ENCODE measurements at regions not wholly inside any gene's neighbourhood (a gene's known extent, or its start where the extent isn't known, plus 50 kb on each side); places are given as distances from the start of the nearest gene placed in this dataset.

DNA sequence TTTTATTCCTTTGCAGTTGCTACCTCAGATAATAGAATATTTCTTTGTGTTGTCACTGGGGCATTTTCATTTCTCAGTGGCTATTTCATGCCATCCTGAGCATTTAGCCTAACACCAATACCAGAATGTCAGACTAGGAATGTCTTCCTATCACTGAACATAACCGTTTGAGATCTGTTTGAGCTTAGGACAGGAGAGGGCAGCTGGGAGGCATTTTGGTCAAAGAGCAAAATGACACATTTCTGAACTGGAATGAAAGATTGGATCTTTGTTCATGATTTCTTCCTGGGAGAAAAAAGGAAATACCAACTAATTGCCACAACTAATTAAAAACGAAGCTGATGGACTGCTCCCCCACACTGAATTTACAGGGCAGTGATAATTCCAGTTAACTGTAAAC is 921.3 kb upstream of the NR2F2 start:
- in situ Hi-C loops (cut with HindIII; ENCODE audit: low sequenced_read_pairs): no loop called here

GRCh38 chr15:95409626-95410310 is 920.7 kb upstream of the NR2F2 start:
- in situ Hi-C loops (cut with HindIII; ENCODE audit: low sequenced_read_pairs): no loop called here

DNA sequence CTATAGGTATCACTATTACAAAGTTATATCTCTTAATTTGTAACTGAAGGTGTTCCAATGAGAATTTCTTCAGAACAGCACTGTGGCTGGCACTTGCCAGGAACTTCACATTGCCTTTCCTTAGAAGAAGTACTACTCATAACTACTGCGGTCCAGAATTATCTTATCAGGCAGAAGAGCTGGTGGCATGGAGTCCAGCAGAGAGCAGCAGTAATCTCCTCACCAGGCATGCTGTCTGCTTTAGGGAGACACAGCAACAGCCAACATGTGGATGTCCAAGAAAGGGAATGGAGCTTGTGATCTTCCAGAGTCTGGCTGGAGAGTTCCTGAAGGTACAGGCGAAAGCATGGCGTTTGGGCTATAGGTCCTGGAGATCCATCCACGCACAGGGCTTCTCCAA is 919.7 kb upstream of the NR2F2 start:
- in situ Hi-C loops (cut with HindIII; ENCODE audit: low sequenced_read_pairs): no loop called here

GRCh38 chr15:95416576-95416975 is 913.9 kb upstream of the NR2F2 start:
- in situ Hi-C loops (cut with HindIII; ENCODE audit: low sequenced_read_pairs): no loop called here

DNA sequence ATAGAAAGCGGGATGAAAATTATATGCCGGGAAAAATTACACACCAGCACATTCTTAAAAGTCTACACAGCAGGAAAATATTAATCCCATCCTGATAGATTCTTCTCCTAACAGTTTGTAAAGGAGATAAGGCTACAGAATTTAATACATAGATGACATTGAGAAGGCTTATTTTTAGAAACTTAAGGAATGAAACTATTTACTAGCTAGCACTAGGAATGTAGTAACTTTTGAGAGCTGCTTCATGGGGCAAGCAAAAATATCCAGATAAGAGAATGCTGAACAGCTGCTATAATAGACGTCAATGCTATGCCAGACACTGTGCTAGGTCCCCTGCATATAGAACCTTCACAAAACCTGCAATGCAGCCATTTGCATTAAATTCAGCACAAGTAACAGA is 912.7 kb upstream of the NR2F2 start:
- in situ Hi-C loops (cut with HindIII; ENCODE audit: low sequenced_read_pairs): no loop called here

DNA sequence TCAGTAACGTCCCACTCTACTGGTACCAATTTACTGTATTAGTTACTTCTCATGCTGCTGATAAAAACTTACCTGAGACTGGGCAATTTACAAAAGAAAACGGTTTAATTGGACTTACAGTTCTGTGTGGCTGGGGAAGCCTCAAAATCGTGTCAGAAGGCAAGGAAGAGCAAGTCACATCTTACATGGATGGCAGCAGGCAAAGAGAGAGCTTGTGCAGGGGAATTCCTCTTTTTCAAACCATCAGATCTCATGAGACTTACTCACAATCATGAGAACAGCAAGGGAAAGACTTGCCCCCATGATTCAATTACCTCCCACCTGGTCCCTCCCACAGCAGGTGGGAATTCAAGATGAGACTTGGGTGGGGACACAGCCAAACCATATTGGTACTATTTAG is 908.2 kb upstream of the NR2F2 start:
- in situ Hi-C loops (cut with HindIII; ENCODE audit: low sequenced_read_pairs): no loop called here

GRCh38 chr15:95425859-95426258 is 904.6 kb upstream of the NR2F2 start:
- in situ Hi-C loops (cut with HindIII; ENCODE audit: low sequenced_read_pairs): no loop called here

DNA sequence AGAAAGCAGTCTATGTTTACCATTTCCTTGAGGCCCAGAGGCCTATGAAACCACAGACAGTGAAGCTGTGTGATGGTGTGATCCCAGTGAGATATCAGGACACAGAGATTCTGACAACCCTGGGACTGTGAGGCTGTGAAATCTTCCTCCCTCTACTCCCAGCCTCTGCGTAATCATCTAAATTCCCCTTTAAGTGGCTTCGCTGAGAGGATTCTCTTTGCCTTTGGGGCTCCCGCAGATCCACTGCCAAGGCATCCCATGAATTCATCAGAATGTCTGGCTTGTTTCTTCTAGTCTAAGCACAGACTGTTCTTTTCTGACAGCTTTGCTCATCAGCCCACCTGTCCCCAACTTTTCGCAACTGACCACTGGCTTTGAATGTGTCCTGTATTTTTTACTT is 901.2 kb upstream of the NR2F2 start:
- in situ Hi-C loops (cut with HindIII; ENCODE audit: low sequenced_read_pairs): no loop called here

- in situ Hi-C loops (cut with HindIII; ENCODE audit: low sequenced_read_pairs): no loop called here
These were observed 899.0 kb upstream of the NR2F2 start for GRCh38 chr15:95431518-95431917.

- in situ Hi-C loops (cut with HindIII; ENCODE audit: low sequenced_read_pairs): no loop called here
These were observed 897.6 kb upstream of the NR2F2 start for GRCh38 chr15:95432878-95433405.

DNA sequence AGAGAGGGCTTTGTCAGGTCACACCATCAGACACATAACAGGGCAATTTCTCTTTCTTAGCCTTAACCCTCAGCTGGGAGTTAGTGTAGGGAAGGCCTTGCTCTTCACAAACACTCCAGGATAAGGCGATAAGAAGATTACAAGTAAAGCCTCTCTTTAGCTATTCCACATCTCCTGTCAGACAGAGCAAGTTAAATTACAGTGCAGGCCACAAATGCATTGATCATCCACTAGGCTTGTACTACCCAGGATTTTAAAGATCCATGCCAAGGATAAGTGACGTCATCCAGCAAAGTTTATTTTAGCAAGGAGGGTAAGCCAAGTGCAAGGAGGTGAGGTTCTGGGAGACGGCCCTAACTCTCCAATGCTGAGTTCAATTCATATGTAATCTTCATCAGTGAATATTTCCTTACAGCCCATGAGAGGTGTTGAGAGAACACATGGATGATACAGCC is 890.6 kb upstream of the NR2F2 start:
- in situ Hi-C loops (cut with HindIII; ENCODE audit: low sequenced_read_pairs): no loop called here

- in situ Hi-C loops (cut with HindIII; ENCODE audit: low sequenced_read_pairs): no loop called here
These were observed 889.8 kb upstream of the NR2F2 start for GRCh38 chr15:95440712-95441111.

DNA sequence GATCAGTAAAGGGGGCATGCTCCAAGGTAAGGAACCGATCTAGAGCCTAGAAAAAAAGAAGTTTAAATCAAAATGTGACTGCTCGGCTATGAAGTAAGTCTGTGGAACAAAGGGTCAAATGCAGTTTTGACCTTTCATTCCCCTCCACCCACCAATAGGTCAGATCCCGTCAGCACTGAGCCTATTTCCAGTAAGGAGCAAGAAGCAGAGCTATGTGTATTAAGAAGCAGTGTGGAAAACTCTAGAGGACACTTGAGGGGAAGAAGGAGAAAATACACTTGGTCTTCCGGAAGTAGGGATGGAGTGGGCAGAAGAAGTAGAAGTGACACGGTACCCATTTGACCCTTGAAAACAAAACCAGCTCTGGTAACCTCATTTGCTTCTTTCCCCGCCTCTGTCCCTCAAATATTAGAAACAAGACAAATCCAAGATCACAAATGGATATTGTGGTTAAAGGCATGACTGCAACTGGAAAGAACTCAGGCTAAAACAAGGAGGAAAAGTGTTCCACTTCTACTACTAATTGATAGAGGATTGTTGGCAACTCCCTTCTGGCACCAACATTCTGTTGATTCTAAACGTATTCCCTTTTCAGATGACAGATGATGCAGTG is 888.3 kb upstream of the NR2F2 start:
- in situ Hi-C loops (cut with HindIII; ENCODE audit: low sequenced_read_pairs): no loop called here

DNA sequence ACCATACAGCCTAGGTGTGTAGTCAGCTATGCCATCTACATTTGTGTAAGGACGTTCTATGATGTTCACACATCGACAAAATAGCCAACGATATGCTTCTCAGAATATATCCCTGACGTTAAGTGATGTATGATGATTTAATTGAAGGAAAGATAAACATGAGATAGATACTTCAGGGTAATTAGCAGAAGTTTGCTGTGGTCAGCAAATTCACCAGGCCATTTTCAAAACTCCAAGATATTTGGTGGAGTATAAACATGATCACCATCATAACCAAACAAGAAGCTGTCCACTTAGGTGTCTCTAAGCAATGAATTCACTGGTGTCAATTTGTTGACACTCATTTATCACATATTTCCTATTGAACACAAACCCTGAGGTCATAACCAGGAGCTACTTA is 885.6 kb upstream of the NR2F2 start:
- in situ Hi-C loops (cut with HindIII; ENCODE audit: low sequenced_read_pairs): no loop called here

DNA sequence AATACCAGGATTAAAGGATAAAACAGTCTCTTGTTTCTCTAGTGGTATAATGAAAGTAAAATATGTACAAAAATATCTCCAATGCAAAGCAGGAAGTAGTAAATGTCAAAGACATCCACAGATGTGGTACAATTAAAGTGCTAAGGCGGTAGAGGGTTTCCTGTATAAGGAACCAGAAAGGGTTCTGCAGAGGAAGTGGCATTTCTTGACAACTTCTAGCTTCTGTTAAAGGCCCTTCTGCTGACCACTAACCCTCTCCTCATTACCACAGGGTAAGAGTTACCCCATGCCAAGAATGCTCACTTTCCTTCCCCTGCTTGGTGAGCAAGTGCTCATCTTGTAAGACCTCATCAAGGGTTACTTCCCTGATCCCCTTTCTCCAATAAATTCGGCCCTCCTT is 883.6 kb upstream of the NR2F2 start:
- in situ Hi-C loops (cut with HindIII; ENCODE audit: low sequenced_read_pairs): no loop called here

- in situ Hi-C loops (cut with HindIII; ENCODE audit: low sequenced_read_pairs): no loop called here
These were observed 883.0 kb upstream of the NR2F2 start for GRCh38 chr15:95447486-95447885.

DNA sequence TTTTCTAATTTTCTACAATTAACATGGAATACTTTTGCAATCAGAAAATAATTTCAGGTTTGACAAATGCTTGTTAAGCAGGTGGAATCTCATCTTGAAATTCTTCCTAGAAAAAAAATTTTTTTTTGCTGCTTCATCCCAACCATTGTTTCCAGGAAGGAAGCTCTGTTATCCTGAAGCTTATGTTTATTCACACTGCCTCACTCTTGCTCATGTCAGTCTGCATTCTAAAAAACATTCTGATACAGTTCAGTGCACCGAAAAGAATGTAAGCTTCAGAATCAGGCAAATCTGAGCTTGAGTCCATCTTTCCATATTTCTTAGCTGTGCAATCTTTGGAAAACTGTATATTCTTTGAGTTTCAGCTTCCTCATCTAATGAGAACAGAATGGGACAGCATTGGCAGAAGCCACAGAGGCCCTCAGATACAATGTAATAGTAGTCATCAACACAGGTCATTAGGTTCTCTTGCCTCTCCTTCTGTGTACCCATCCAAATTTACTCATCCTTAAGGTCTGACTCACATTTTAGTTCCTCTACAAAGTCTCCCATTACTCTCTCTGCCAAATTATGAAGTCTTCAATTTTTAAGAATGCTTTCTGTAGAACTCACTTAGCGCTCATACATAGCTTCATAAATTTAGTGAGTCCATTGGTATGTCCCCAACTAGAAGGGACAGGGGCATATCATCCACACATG is 881.8 kb upstream of the NR2F2 start:
- in situ Hi-C loops (cut with HindIII; ENCODE audit: low sequenced_read_pairs): no loop called here

GRCh38 chr15:95449230-95449628 is 881.3 kb upstream of the NR2F2 start:
- in situ Hi-C loops (cut with HindIII; ENCODE audit: low sequenced_read_pairs): no loop called here

DNA sequence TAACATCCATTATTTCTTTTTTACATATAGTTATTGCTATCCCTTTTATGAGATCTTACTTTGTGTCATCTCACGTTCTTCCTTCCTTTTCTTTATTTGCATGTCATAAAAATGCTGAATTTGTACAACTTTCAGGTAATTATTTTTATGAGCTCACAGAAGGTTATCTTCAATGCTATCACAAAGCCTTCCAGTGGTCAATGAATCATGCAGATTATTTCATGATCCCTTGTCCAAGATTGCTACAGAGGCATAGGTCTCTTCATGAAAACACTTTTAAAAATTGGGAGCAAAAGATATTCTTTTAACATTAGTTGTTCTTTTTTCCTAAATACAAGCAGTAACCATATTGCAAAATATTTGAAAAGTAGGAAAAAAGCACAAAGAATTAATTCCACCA is 880.1 kb upstream of the NR2F2 start:
- in situ Hi-C loops (cut with HindIII; ENCODE audit: low sequenced_read_pairs): no loop called here

GRCh38 chr15:95451938-95452337 is 878.6 kb upstream of the NR2F2 start:
- in situ Hi-C loops (cut with HindIII; ENCODE audit: low sequenced_read_pairs): no loop called here

DNA sequence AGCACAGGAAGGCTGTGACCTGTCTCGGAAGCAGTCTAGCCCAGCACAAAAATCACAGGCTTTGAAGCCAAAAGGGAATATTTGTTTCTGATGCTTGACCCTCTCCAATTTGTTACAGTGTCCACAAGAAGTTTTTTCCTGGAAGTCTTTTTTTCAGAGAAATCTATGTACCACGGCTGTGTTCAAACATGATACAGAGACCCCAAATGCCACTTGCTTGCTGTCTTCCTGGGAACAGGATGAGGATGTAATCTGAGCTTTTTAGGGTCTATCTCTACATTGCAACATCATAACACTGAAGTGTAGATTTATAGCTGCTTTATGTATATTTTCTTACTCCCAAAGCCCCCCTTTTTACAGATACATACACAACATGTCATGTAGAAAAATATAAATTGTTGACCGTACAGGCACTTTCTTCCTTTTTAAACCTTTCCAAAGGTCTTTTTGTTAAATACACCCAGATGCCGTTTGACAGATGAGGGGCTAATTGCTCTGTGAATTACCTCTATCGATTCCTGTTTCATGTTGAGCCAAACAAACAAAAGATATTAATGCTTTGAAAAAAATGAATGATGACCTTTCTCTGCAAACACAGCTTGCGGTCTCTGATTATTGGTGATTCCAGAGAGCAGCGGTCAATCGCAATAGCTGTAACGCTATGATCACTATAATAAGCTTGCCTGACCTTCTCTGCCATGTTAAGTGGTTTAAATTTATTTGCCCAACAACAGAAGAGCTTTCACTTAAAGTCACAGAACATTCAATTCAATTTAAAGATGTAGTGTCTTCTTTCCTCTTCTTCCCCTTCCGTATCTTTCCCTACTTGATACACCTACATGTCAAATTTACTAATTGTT is 875.9 kb upstream of the NR2F2 start:
- in situ Hi-C loops (cut with HindIII; ENCODE audit: low sequenced_read_pairs): no loop called here
